Endothelial cell of umbilical vein (primary cell): ENCODE measurements at regions not wholly inside any gene's neighbourhood (a gene's known extent, or its start where the extent isn't known, plus 50 kb on each side); places are given as distances from the start of the nearest gene placed in this dataset.

ENCODE experiments used
- BruUV-seq: library from RNA; stranded (reverse); fragments of 400-500 nt; replicated peaks from 2 replicates; lab custom pipeline; 2021; lab: Mats Ljungman, UMichigan
- CTCF ChIA-PET: fragments of 300-600, 350-600 bp; sonication (Branson Sonifier 250); formaldehyde crosslinking; loops from one replicate; lab custom pipeline; 2021; ENCODE audit warnings: antibody characterized with exemption, inconsistent platforms; lab: Charles Lee
- POLR2A ChIA-PET: fragments of 300-600, 350-600 bp; sonication (Branson Sonifier 250); formaldehyde crosslinking; loops from one replicate; lab custom pipeline; 2021; ENCODE audit warnings: antibody characterized with exemption, inconsistent platforms; lab: Charles Lee
- DNase-seq: peaks from one replicate; pipeline ENCODE4 v3.0.0-alpha.2; 2011; ENCODE audit warnings: low read depth, low spot score
- FAIRE-seq: peaks from 2 replicates; lab custom pipeline; 2011; peaks lifted over from hg19 to GRCh38; lab: Jason Lieb, UNC
- H2AFZ ChIP-seq: 2 replicates; pipeline ENCODE4 v1.6.0; 2012; ENCODE audit warnings: low read depth, low read length, control low read depth, inconsistent platforms
- H3K27ac ChIP-seq: 2 replicates; pipeline ENCODE4 v1.5.1; 2011; ENCODE audit warnings: low read depth, mild to moderate bottlenecking, control low read depth, low read length, moderate library complexity; ENCODE audit not compliant: insufficient read depth
- H3K27me3 ChIP-seq, 2 experiments: 2 replicates each; pipeline versions ENCODE4 v1.6.0 to v1.6.1; 2011; ENCODE audit warnings: low read length in 2 of 2, mixed read lengths in 1 of 2; ENCODE audit not compliant: control insufficient read depth in 2 of 2, insufficient read depth in 2 of 2
- H3K36me3 ChIP-seq, 2 experiments: 2 replicates in 1 of 2; 3 replicates in 1 of 2; pipeline ENCODE4 v1.5.1; 2011; ENCODE audit warnings: low read length in 2 of 2, mild to moderate bottlenecking in 1 of 2, moderate library complexity in 1 of 2; ENCODE audit not compliant: control insufficient read depth in 2 of 2, insufficient read depth in 2 of 2; ENCODE audit errors: extremely low read depth in 1 of 2
- H3K4me1 ChIP-seq: 3 replicates; pipeline ENCODE4 v1.5.1; 2011; ENCODE audit warnings: mild to moderate bottlenecking, low read length; ENCODE audit not compliant: control insufficient read depth, insufficient read depth; ENCODE audit errors: extremely low read depth
- H3K4me2 ChIP-seq: 2 replicates; pipeline ENCODE4 v1.6.1; 2011; ENCODE audit warnings: low read length, control low read depth, mixed read lengths; ENCODE audit not compliant: insufficient read depth
- H3K4me3 ChIP-seq, 3 experiments: fragments of 200-600 bp in 1 of 3; sonication (generic), shearing (Covaris generic) in 1 of 3; replicated peaks in 1 of 3; 2 replicates each; pipeline ENCODE4 v1.5.1; 2011 to 2016; ENCODE audit warnings: control low read depth in 3 of 3, low read length in 3 of 3, mild to moderate bottlenecking in 2 of 3, inconsistent platforms in 1 of 3, low read depth in 1 of 3, moderate library complexity in 1 of 3; ENCODE audit not compliant: insufficient read depth in 1 of 3
- H3K79me2 ChIP-seq: 2 replicates; pipeline ENCODE4 v1.6.0; 2012; ENCODE audit warnings: low read length, inconsistent platforms; ENCODE audit not compliant: control insufficient read depth, insufficient read depth
- H3K9ac ChIP-seq: replicated peaks from 2 replicates; pipeline ENCODE3; 2011; ENCODE audit warnings: low read length, control low read depth; ENCODE audit not compliant: insufficient read depth; ENCODE audit errors: extremely low read depth
- H3K9me1 ChIP-seq: replicated peaks from 3 replicates; pipeline ENCODE4 v1.6.0; 2011; ENCODE audit warnings: mild to moderate bottlenecking, low read length; ENCODE audit not compliant: control insufficient read depth, insufficient read depth; ENCODE audit errors: extremely low read depth
- H3K9me3 ChIP-seq: replicated peaks from 2 replicates; pipeline ENCODE4 v1.5.1; 2012; ENCODE audit warnings: low read length, inconsistent platforms; ENCODE audit not compliant: control insufficient read depth, insufficient read depth
- H4K20me1 ChIP-seq: replicated peaks from 2 replicates; pipeline ENCODE3; 2011; ENCODE audit warnings: mild to moderate bottlenecking, low read length; ENCODE audit not compliant: control insufficient read depth, insufficient read depth; ENCODE audit errors: extremely low read depth
- EZH2 ChIP-seq: IDR thresholded peaks from 2 replicates; pipeline ENCODE4 v1.6.1; 2012; ENCODE audit warnings: borderline replicate concordance, low read depth, mild to moderate bottlenecking, moderate library complexity, low read length, inconsistent platforms; ENCODE audit not compliant: severe bottlenecking
- FOS ChIP-seq: IDR thresholded peaks from 2 replicates; pipeline ENCODE4 v1.6.1; 2011; ENCODE audit warnings: mild to moderate bottlenecking, low read length, moderate library complexity, borderline replicate concordance; ENCODE audit not compliant: insufficient read depth
- GATA2 ChIP-seq: IDR thresholded peaks from 2 replicates; pipeline ENCODE4 v1.7.0; 2011; ENCODE audit warnings: low read depth, mild to moderate bottlenecking, moderate library complexity, mixed read lengths, low read length; ENCODE audit not compliant: insufficient read length, insufficient read depth
- JUN ChIP-seq: IDR thresholded peaks from 2 replicates; pipeline ENCODE4 v1.6.1; 2011; ENCODE audit warnings: borderline replicate concordance, low read depth; ENCODE audit not compliant: insufficient read length, insufficient read depth
- MYC ChIP-seq: IDR thresholded peaks from one replicate; pipeline ENCODE4 v1.6.1; 2011; ENCODE audit warnings: mild to moderate bottlenecking, low read depth, low read length
- POLR2A ChIP-seq: IDR thresholded peaks from 2 replicates; pipeline ENCODE4 v1.6.1; 2012; ENCODE audit warnings: low read depth, mild to moderate bottlenecking, control low read depth, low read length
- POLR2AphosphoS5 ChIP-seq: IDR thresholded peaks from 2 replicates; pipeline ENCODE4 v1.6.1; 2012; ENCODE audit warnings: low read depth, mild to moderate bottlenecking, control low read depth, low read length, moderate library complexity; ENCODE audit not compliant: insufficient read depth
- dilution Hi-C: fragments of 300-500 bp; cut with MboI; formaldehyde crosslinking; loops from one replicate; pipeline ENCODE4 v1.15.0; 2019; ENCODE audit warnings: low sequenced_read_pairs; ENCODE audit not compliant: extremely low pct_ligation_motif_present
- intact Hi-C: fragments of 100-400 bp; cut with micrococcal nuclease; formaldehyde crosslinking; loops from one replicate; pipeline ENCODE4 v1.10.0; 2022
- TF ChIP-seq, protein P1 (sequence below): IDR thresholded peaks from 2 replicates; pipeline ENCODE4 v1.6.1; 2011; ENCODE audit not compliant: insufficient read depth, insufficient read length
- TF ChIP-seq, protein P2 (sequence below), 2 donors: IDR thresholded peaks; 1 replicate in 1 of 2; 2 replicates in 1 of 2; pipeline ENCODE4 v1.5.1; 2011; ENCODE audit warnings: low read length in 2 of 2, mild to moderate bottlenecking in 2 of 2, moderate library complexity in 2 of 2, control low read depth in 1 of 2, inconsistent platforms in 1 of 2, low read depth in 1 of 2; ENCODE audit not compliant: insufficient read depth in 1 of 2; ENCODE audit errors: extremely low read depth in 1 of 2

DNA sequence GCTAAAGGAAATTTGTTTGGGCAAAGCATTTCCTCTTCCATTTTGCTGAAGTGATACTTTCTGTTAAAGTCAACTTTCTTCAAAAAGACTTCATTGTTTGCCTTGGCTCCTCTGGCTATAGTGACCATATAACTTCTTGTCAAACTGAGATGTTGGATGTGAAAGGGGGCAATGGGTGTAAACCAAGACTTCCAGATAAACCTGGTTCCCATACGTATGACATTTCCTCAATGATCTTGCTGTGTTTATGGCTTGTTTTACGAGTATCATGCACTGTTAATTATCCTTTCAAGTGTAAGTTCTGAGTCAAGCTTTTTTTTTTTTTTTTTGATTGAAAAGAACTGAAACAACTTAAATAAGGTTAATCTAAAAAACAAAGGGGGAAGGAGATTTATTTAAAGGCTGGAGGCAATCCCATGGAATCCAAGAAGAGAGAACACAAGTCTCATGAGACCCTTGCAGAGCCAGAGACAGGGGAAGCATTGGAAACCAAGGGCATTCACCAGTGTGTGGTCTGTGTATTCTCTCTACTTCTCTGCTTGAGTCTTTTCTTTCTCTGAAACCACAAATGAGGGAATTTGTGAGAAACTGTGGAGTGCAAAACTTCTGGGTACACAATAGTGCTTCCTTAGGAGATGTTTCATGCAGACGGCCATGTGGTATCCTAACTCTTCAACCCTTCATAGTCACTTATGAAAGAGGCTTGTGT is 335.3 kb downstream of the RAB3C start:
- Histone ChIP-seq H4K20me1 (no peaks in the 10 kb centered on the region), H3K4me1 (peaks cover 7% of the 10 kb centered on the region), H3K9me3 (no peaks in the 10 kb centered on the region), H3K9ac (no peak overlapping the region), H3K9me1 (no peaks in the 10 kb centered on the region), H3K4me3 (no peak overlapping the region), H3K36me3 (no peaks in the 10 kb centered on the region), H2AFZ (no peak overlapping the region), H3K27ac (no peak overlapping the region), H3K79me2 (no peaks in the 10 kb centered on the region), H3K4me2 (no peak overlapping the region), H3K27me3 (peaks cover 3 to 9% of the 10 kb centered on the region in 2 experiments)
- TF ChIP-seq MYC (no peak), POLR2A (no peak), GATA2 (no peak), EZH2 (no peak), JUN (no peak), FOS (no peak), POLR2AphosphoS5 (no peak)
- TF ChIP-seq, protein P1, sequence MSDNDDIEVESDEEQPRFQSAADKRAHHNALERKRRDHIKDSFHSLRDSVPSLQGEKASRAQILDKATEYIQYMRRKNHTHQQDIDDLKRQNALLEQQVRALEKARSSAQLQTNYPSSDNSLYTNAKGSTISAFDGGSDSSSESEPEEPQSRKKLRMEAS = no peak
- TF ChIP-seq, protein P2, sequence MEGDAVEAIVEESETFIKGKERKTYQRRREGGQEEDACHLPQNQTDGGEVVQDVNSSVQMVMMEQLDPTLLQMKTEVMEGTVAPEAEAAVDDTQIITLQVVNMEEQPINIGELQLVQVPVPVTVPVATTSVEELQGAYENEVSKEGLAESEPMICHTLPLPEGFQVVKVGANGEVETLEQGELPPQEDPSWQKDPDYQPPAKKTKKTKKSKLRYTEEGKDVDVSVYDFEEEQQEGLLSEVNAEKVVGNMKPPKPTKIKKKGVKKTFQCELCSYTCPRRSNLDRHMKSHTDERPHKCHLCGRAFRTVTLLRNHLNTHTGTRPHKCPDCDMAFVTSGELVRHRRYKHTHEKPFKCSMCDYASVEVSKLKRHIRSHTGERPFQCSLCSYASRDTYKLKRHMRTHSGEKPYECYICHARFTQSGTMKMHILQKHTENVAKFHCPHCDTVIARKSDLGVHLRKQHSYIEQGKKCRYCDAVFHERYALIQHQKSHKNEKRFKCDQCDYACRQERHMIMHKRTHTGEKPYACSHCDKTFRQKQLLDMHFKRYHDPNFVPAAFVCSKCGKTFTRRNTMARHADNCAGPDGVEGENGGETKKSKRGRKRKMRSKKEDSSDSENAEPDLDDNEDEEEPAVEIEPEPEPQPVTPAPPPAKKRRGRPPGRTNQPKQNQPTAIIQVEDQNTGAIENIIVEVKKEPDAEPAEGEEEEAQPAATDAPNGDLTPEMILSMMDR (IDR thresholded peaks at IDR 0.05; ENCODE audit: extremely low read depth in 1 of 2, insufficient read depth in 1 of 2, low read depth in 1 of 2, low read length in 2 of 2) = no peak
- intact Hi-C loops (no loop called here), dilution Hi-C loops (no loop called here)
- BruUV-seq = no TSS peak
- ChIA-PET POLR2A (no interaction called here), CTCF (interaction anchor here (1.3 kb wide), 1 partner anchor 31 kb away, joined by 3 read pairs; no protein-coding TSS in a partner anchor)
- no peak for DNase-seq
- no peak for FAIRE-seq
